GM18507 (cell line): ENCODE measurements at regions not wholly inside any gene's neighbourhood (a gene's known extent, or its start where the extent isn't known, plus 50 kb on each side); places are given as distances from the start of the nearest gene placed in this dataset.
"Not testable (repeated sequence)": the region's sequence is repeated elsewhere in the genome, so short reads cannot be mapped to it uniquely, and the experiment has no call there.

Experiments used
- DNase-seq: peaks from one replicate; pipeline ENCODE4 v3.0.0; 2011; ENCODE audit warnings: low read depth; ENCODE audit not compliant: insufficient read length; ENCODE audit errors: extremely low spot score
- FAIRE-seq: peaks from 2 replicates; lab custom pipeline; 2011; peaks lifted over from hg19 to GRCh38; lab: Jason Lieb, UNC

- DNase-seq (peak; percentile 17), FAIRE-seq (peak; percentile 87)
These were observed 415.1 kb downstream of the NPIPA8 start for GRCh38 chr16:17921357-17921978.

- FAIRE-seq (no peak), DNase-seq (no peak)
These were observed 419.1 kb downstream of the NPIPA8 start for GRCh38 chr16:17917316-17918019.

DNA sequence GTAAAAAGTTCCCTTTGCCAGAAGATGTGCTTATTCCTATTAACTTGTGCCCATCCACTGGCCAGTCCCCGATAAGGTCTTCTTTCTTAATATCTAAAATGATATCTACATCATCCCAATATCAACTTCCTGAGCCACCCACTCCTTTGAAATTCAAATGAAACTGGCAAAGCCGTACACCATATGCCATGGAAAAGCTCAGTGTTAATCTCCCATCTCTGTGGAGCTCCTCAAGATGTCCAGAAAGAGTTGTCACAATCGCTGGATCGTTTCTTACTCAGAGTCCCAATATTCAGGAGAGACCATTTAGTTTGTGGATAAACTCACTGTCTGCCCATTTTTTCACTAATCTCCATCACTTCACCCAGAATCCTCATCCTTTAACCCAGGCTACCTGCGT is 420.7 kb downstream of the NPIPA8 start:
- FAIRE-seq, result no peak
- no peak for DNase-seq

DNA sequence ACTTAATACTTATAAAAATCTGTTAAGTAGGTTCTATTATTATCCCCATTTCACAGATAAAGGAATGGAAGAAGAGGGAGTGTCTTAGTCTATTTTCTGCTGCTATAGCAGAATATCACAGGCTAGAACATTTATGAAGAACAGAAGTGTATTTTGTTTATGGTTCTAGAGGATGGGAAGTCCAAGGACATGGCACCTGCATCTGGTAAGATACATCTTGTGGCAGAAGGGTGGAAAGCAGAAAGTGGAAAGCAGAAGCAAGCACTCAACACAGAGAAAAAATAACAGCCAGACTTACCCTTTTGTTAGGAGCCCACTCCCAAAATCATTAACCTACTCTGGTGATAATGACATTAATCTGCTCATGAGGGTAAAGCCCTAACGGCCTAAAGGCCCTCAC is 422.4 kb downstream of the NPIPA8 start:
- no peak for FAIRE-seq
- no peak for DNase-seq

- DNase-seq, FAIRE-seq: not testable (repeated sequence)
These were observed 425.0 kb downstream of the NPIPA8 start for GRCh38 chr16:17911578-17911977.

GRCh38 chr16:17906626-17907025 is 429.9 kb downstream of the NPIPA8 start:
- FAIRE-seq, DNase-seq: not testable (repeated sequence)

- no peak for FAIRE-seq
- DNase-seq, result no peak
These were observed 430.5 kb upstream of the XYLT1 start for GRCh38 chr16:17901309-17901708.

DNA sequence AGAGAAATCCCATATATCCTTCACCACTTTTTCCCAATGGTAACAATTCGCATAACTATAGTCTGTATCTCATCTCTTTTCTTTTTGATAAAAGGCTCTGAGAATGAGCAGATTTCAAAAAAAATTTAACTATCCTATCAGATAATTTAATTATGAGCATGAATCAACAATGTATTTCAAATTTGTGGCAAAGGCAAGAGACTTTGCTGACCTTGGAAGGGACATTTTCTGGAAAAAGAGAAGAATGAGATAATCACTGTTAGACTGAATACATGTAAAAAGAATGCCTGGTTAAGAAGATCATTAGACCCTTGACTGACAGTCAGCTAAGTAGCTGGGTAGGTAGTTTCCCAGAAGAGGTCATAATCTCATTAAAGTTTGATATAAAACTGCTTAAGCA is 428.4 kb upstream of the XYLT1 start:
- FAIRE-seq, result no peak
- no peak for DNase-seq

DNA sequence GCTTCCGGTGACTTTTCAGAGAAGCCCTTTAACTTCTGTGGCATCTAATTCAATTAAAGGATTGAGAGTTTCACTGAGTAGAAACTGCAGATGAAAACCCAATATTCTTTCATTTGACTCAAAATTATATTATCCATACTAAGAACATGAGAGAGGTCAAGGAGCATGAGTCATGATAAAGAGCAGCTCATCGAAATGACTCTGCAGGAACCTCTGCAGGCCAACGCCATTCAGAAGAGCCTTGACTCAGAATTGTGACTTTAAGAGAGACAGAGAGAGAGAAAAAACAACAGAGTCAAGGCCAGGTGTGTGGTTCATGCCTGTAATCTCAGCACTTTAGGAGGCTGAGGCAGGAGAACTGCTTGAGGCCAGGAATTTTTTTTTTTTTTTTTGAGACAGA is 417.2 kb upstream of the XYLT1 start:
- DNase-seq (no peak), FAIRE-seq (no peak)

- no peak for FAIRE-seq
- DNase-seq, result no peak
These were observed 415.0 kb upstream of the XYLT1 start for GRCh38 chr16:17885659-17886207.

DNA sequence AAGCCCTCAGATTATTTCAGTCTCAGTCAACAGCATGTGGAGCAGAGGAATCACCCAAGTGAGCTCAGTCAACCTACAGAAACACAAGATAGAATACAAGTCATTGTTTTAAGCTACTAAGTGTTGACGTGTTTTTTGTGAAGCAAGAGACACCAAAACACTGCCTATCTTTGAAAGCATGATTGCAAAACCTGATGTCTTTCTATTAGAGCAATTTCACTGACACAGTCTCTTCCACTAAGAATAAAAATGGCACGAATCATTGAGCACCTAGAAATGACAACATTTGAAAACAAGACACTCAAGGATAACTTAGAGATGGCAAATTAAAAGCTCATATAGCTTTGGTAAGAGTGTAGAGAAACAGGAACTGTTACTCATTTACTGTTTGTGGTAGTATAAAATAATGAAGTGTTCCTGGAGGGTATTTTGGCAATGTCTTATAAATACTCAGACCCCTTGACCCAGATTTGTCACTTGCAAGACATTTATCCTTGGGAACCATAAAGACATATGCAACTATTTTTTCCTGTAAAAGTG is 407.1 kb upstream of the XYLT1 start:
- no peak for FAIRE-seq
- DNase-seq, result no peak

GRCh38 chr16:17866996-17867395 is 396.2 kb upstream of the XYLT1 start:
- no peak for DNase-seq
- FAIRE-seq, result no peak

GRCh38 chr16:17861981-17862479 is 391.3 kb upstream of the XYLT1 start:
- no peak for FAIRE-seq

DNA sequence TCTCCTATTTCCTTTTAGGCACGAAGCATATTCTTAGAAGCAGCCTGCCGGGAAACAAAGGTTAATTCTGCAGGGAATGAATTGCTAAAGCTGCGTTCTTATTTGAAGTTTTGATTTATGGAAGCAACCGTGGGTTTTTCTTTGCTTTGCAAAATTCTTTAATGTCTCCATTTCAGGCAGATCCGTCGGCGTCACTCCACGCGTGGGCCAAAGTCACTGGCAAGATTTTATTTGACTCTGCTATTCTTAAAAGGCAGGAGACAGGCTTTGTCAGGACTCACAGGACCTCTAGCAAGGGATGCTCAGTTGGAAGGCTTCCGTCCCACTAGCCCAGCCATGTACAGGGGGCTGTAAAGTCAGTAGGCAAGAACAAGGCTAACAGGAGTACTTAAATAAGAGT is 387.3 kb upstream of the XYLT1 start:
- DNase-seq (no peak), FAIRE-seq (no peak)

More at GRCh38 chr16:17861981-17862479, 391.3 kb upstream of the XYLT1 start:
- no peak for DNase-seq

- no peak for FAIRE-seq
- no peak for DNase-seq
These were observed 383.2 kb upstream of the XYLT1 start for GRCh38 chr16:17853958-17854357.

- FAIRE-seq (no peak), DNase-seq (no peak)
These were observed 382.4 kb upstream of the XYLT1 start for GRCh38 chr16:17852977-17853702.

GRCh38 chr16:17850581-17851250 is 380.0 kb upstream of the XYLT1 start:
- FAIRE-seq (no peak), DNase-seq (no peak)

DNA sequence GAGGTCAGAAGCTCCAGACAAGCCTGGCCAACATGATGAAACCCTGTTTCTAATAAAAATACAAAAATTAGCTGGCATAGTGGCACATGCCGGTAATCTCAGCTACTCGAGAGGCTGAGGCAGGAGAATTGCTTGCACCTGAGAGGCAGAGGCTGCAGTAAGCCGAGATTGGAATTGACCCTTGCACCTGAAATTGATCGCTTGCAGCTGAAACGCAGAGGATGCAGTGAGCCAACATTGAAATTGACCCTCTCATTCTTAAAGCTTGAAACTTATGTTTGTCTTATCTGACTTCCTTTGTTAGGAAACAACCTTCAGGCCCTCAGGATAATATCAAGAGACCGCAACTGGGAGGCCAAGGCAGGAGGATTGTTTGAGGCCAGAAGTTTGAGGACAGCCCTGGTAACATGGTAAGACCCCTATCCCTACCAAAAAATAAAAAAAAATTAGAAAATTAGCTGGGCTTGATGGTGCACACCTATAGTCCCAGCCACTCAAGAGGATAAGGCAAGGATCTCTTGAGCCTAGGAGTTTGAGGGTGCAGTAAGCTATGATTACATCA is 376.6 kb upstream of the XYLT1 start:
- DNase-seq (no peak), FAIRE-seq (no peak)

GRCh38 chr16:17846030-17846429 is 375.3 kb upstream of the XYLT1 start:
- DNase-seq, result no peak
- no peak for FAIRE-seq
